ENCODE measurements at regions not wholly inside any gene's neighbourhood (a gene's known extent, or its start where the extent isn't known, plus 50 kb on each side); places are given as distances from the start of the nearest gene placed in this dataset.

- peak; percentile 5 for DNase-seq (ENCODE audit: low read depth)
- no peak overlapping the region for H3K4me3 ChIP-seq (ENCODE audit: low read depth, low read length)
- no peak for TF ChIP-seq CTCF (conservative IDR thresholded peaks at IDR 0.05; ENCODE audit: low read depth, low read length)
These were observed 561.5 kb upstream of the PCDH10 start for GRCh38 chr4:132587626-132588025.

- no peak for DNase-seq (ENCODE audit: low read depth)
- H3K4me3 ChIP-seq (ENCODE audit: low read depth, low read length), result no peak overlapping the region
- no peak for TF ChIP-seq CTCF (conservative IDR thresholded peaks at IDR 0.05; ENCODE audit: low read depth, low read length)
These were observed 556.8 kb upstream of the PCDH10 start for GRCh38 chr4:132592340-132592739.

GRCh38 chr4:132592850-132593249 is 556.2 kb upstream of the PCDH10 start:
- H3K4me3 ChIP-seq (ENCODE audit: low read depth, low read length), result no peak overlapping the region
- DNase-seq (ENCODE audit: low read depth), result no peak
- TF ChIP-seq CTCF (conservative IDR thresholded peaks at IDR 0.05; ENCODE audit: low read depth, low read length), result no peak

GRCh38 chr4:132593717-132594400 is 555.2 kb upstream of the PCDH10 start:
- H3K4me3 ChIP-seq (ENCODE audit: low read depth, low read length), result no peak overlapping the region
- DNase-seq (ENCODE audit: low read depth), result no peak
- no peak for TF ChIP-seq CTCF (conservative IDR thresholded peaks at IDR 0.05; ENCODE audit: low read depth, low read length)

- TF ChIP-seq CTCF (conservative IDR thresholded peaks at IDR 0.05; ENCODE audit: low read depth, low read length), result no peak
- DNase-seq (ENCODE audit: low read depth), result no peak
- no peak overlapping the region for H3K4me3 ChIP-seq (ENCODE audit: low read depth, low read length)
These were observed 552.9 kb upstream of the PCDH10 start for GRCh38 chr4:132596186-132596585.

- TF ChIP-seq CTCF (conservative IDR thresholded peaks at IDR 0.05; ENCODE audit: low read depth, low read length), result no peak
- DNase-seq (ENCODE audit: low read depth), result no peak
- H3K4me3 ChIP-seq (ENCODE audit: low read depth, low read length), result no peak overlapping the region
These were observed 543.5 kb upstream of the PCDH10 start for GRCh38 chr4:132605551-132605950.

- no peak overlapping the region for H3K4me3 ChIP-seq (ENCODE audit: low read depth, low read length)
- peak; percentile 55 for TF ChIP-seq CTCF (conservative IDR thresholded peaks at IDR 0.05; ENCODE audit: low read depth, low read length)
- DNase-seq (ENCODE audit: low read depth), result peak; percentile 25
These were observed 534.4 kb upstream of the PCDH10 start for GRCh38 chr4:132614682-132615081.

All from choroid plexus epithelial cell (primary cell).